ENCODE measurements at regions not wholly inside any gene's neighbourhood (a gene's known extent, or its start where the extent isn't known, plus 50 kb on each side); places are given as distances from the start of the nearest gene placed in this dataset.

DNA sequence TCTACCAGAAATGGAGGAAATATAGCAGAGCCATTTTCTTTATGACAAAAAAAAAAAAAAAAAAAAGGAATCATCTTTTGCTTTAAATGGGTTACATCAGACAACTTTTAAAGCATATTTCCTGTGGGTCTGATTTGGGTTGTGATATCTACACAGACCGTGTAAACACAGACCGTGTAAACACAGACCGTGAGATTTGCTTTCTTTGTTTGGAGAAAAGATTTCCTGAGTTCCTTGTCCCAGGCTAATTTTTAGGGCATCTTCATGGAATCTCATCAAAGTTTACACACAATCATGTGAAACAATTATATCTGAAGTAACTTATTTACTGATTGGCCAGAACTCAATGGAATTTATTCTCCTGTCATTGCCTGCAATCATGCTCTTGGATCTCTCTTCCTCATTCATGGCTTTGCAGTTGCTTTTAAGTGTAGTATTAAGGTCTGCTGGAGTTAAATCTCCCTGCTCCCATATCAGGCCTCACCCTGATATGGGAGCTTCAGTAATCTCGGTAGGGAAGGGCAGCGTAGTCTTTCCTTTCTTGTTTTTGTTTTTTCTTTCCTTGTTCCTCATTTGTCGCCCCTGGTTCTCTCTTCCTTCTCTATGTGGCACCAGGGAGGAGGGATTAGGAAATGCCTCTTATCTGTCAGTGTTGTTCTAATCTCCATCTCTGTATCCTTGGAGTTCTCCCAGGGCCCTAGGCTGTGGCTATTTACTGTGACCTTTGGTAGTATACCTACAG, 248.6 kb upstream of the JADE1 start:
- no peak for DNase-seq (ENCODE audit: low spot score)
- Histone ChIP-seq H3K27ac (replicated peaks; ENCODE audit: low read length) (no peak overlapping the region), H3K4me3 (ENCODE audit: low read length in 2 of 2) (no peak overlapping the region), H3K36me3 (replicated peaks in 1 of 2; ENCODE audit: control insufficient read depth in 2 of 2, insufficient read depth in 2 of 2, low read length in 2 of 2) (no peaks in the 10 kb centered on the region), H3K4me1 (ENCODE audit: control insufficient read depth in 2 of 2, insufficient read depth in 1 of 2, low read depth in 1 of 2, low read length in 2 of 2) (peaks cover 2 to 4% of the 10 kb centered on the region in 2 donors), H3K27me3 (ENCODE audit: control insufficient read depth in 3 of 3, insufficient read depth in 3 of 3, low read depth in 1 of 3, low read length in 3 of 3) (no peaks in the 10 kb centered on the region), H3K9me3 (replicated peaks in 1 of 2; ENCODE audit: control insufficient read depth in 2 of 2, insufficient read depth in 1 of 2, low read depth in 1 of 2, low read length in 2 of 2) (no peaks in the 10 kb centered on the region), H3K4me2 (ENCODE audit: insufficient read depth, low read length, poor library complexity, severe bottlenecking) (no peak overlapping the region), H3K79me1 (ENCODE audit: low read depth, low read length) (no peaks in the 10 kb centered on the region), H3K18ac (ENCODE audit: low read length) (no peak overlapping the region), H3K14ac (ENCODE audit: low read length) (no peak overlapping the region), H2BK120ac (ENCODE audit: low read depth, low read length) (no peak overlapping the region), H3K9ac (ENCODE audit: low read depth, low read length, poor library complexity) (no peak overlapping the region), H2BK5ac (ENCODE audit: low read length) (no peak overlapping the region), H3K4ac (ENCODE audit: low read length) (no peak overlapping the region), H2AK5ac (ENCODE audit: low read depth, low read length) (no peak overlapping the region), H2BK12ac (ENCODE audit: low read length) (no peak overlapping the region), H3K23ac (ENCODE audit: low read depth, low read length, poor library complexity) (no peak overlapping the region), H4K8ac (ENCODE audit: low read depth, low read length) (no peak overlapping the region), H2AFZ (ENCODE audit: low read length) (peak overlapping the region; percentile 59), H4K91ac (ENCODE audit: low read depth, low read length, poor library complexity) (no peak overlapping the region), H2BK15ac (ENCODE audit: low read length) (no peak overlapping the region)
- WGBS, 2 donors (ENCODE audit: extremely low coverage in 2 of 2, insufficient read length in 2 of 2, insufficient replicate concordance in 1 of 2): no CpG with 5 or more reads among the region's 6 CpGs

DNA sequence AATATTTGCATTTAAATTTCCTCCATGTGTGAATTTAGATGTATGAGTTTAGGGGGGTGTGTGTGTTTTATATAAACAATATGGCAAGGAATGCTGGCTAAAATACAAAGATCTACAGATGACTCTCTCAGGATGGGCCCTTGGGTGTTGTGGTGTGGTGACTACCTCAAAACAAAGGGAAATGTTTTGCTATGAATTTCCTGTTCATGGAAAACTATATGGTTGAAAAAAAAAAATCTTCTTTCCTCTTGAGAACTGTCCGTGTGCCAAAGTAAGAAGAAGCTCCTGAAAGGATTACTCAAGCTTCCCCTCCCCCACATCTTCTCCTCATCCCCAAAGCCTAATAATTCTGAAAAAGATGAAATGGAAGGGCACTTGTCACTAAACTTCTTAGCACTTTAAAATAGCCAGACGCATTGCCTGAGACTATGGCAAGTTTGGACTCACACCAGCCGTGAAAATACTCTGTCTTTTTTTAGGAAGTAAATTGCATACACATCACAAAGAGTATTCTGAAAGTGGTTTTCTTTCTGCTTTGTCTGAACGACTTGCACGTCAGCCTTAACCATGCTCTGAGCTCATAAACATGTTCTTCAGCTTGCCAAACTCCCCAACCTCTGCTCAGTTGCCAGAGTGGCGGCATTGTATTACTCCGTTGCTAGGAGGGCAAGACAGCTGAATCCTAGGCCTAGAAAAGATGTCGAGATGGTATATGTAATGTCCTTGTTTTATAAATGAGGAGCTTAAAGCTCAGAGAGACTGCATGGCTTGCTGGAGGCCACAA, 250.4 kb upstream of the JADE1 start:
- Histone ChIP-seq H3K4me1 (ENCODE audit: control insufficient read depth in 2 of 2, insufficient read depth in 1 of 2, low read depth in 1 of 2, low read length in 2 of 2) (peaks cover 3 to 4% of the 10 kb centered on the region in 2 donors), H2AK5ac (ENCODE audit: low read depth, low read length) (no peak overlapping the region), H3K18ac (ENCODE audit: low read length) (no peak overlapping the region), H2BK12ac (ENCODE audit: low read length) (no peak overlapping the region), H2BK15ac (ENCODE audit: low read length) (no peak overlapping the region), H3K36me3 (replicated peaks in 1 of 2; ENCODE audit: control insufficient read depth in 2 of 2, insufficient read depth in 2 of 2, low read length in 2 of 2) (no peaks in the 10 kb centered on the region), H3K79me1 (ENCODE audit: low read depth, low read length) (no peaks in the 10 kb centered on the region), H3K4me2 (ENCODE audit: insufficient read depth, low read length, poor library complexity, severe bottlenecking) (no peak overlapping the region), H2AFZ (ENCODE audit: low read length) (peak overlapping the region; percentile 57), H3K4ac (ENCODE audit: low read length) (no peak overlapping the region), H4K91ac (ENCODE audit: low read depth, low read length, poor library complexity) (no peak overlapping the region), H4K8ac (ENCODE audit: low read depth, low read length) (no peak overlapping the region), H3K9me3 (replicated peaks in 1 of 2; ENCODE audit: control insufficient read depth in 2 of 2, insufficient read depth in 1 of 2, low read depth in 1 of 2, low read length in 2 of 2) (no peaks in the 10 kb centered on the region), H3K23ac (ENCODE audit: low read depth, low read length, poor library complexity) (no peak overlapping the region), H3K27ac (replicated peaks; ENCODE audit: low read length) (no peak overlapping the region), H3K14ac (ENCODE audit: low read length) (no peak overlapping the region), H2BK5ac (ENCODE audit: low read length) (no peak overlapping the region), H2BK120ac (ENCODE audit: low read depth, low read length) (no peak overlapping the region), H3K4me3 (ENCODE audit: low read length in 2 of 2) (no peak overlapping the region), H3K9ac (ENCODE audit: low read depth, low read length, poor library complexity) (no peak overlapping the region), H3K27me3 (ENCODE audit: control insufficient read depth in 3 of 3, insufficient read depth in 3 of 3, low read depth in 1 of 3, low read length in 3 of 3) (no peaks in the 10 kb centered on the region)
- WGBS, 2 donors (ENCODE audit: extremely low coverage in 2 of 2, insufficient read length in 2 of 2, insufficient replicate concordance in 1 of 2): no CpG with 5 or more reads among the region's 8 CpGs
- no peak for DNase-seq (ENCODE audit: low spot score)

DNA sequence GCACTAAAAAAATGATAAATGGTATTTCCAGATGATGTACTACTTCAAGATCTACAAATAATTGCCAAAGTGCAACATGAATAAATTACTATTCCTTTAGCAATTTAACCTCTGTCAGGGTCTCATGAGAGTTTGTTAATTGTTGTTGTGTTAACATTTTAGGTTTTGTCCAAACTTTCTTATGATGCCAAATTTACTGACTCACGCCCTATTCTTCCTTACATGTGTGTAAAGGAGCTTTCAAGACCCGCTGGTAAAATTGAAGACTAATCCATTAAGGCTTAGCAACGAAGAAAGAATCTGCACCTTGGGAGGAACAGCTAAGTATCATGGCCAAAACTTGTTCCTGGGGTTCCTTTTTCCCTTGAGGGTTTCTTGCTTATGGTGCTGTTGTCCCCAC, 252.7 kb upstream of the JADE1 start:
- no peak for DNase-seq (ENCODE audit: low spot score)
- H3K4me1 ChIP-seq (ENCODE audit: control insufficient read depth in 2 of 2, insufficient read depth in 1 of 2, low read depth in 1 of 2, low read length in 2 of 2): peaks cover 4 to 5% of the 10 kb centered on the region in 2 donors
- H3K9me3 ChIP-seq (replicated peaks in 1 of 2; ENCODE audit: control insufficient read depth in 2 of 2, insufficient read depth in 1 of 2, low read depth in 1 of 2, low read length in 2 of 2): no peaks in the 10 kb centered on the region
- no peak overlapping the region for H3K18ac ChIP-seq (ENCODE audit: low read length)
- no peak overlapping the region for H3K23ac ChIP-seq (ENCODE audit: low read depth, low read length, poor library complexity)
- H3K36me3 ChIP-seq (replicated peaks in 1 of 2; ENCODE audit: control insufficient read depth in 2 of 2, insufficient read depth in 2 of 2, low read length in 2 of 2): no peaks in the 10 kb centered on the region
- H2BK120ac ChIP-seq (ENCODE audit: low read depth, low read length): no peak overlapping the region
- H3K79me1 ChIP-seq (ENCODE audit: low read depth, low read length): no peaks in the 10 kb centered on the region
- H2BK12ac ChIP-seq (ENCODE audit: low read length): no peak overlapping the region
- no peak overlapping the region for H2BK15ac ChIP-seq (ENCODE audit: low read length)
- no peak overlapping the region for H4K91ac ChIP-seq (ENCODE audit: low read depth, low read length, poor library complexity)
- H3K27ac ChIP-seq (replicated peaks; ENCODE audit: low read length): no peak overlapping the region
- no peak overlapping the region for H3K4me3 ChIP-seq (ENCODE audit: low read length in 2 of 2)
- no peak overlapping the region for H4K8ac ChIP-seq (ENCODE audit: low read depth, low read length)
- no peak overlapping the region for H2AFZ ChIP-seq (ENCODE audit: low read length)
- H3K27me3 ChIP-seq (ENCODE audit: control insufficient read depth in 3 of 3, insufficient read depth in 3 of 3, low read depth in 1 of 3, low read length in 3 of 3): no peaks in the 10 kb centered on the region
- no peak overlapping the region for H3K9ac ChIP-seq (ENCODE audit: low read depth, low read length, poor library complexity)
- H3K4ac ChIP-seq (ENCODE audit: low read length): no peak overlapping the region
- H3K14ac ChIP-seq (ENCODE audit: low read length): no peak overlapping the region
- no peak overlapping the region for H2AK5ac ChIP-seq (ENCODE audit: low read depth, low read length)
- no CpG with 5 or more reads among the region's 3 CpGs for WGBS, 2 donors (ENCODE audit: extremely low coverage in 2 of 2, insufficient read length in 2 of 2, insufficient replicate concordance in 1 of 2)
- no peak overlapping the region for H3K4me2 ChIP-seq (ENCODE audit: insufficient read depth, low read length, poor library complexity, severe bottlenecking)
- no peak overlapping the region for H2BK5ac ChIP-seq (ENCODE audit: low read length)

Measured in neuronal stem cell (in vitro differentiated cells).